GM13977 (cell line): ENCODE measurements at regions not wholly inside any gene's neighbourhood (a gene's known extent, or its start where the extent isn't known, plus 50 kb on each side); places are given as distances from the start of the nearest gene placed in this dataset.

Experiments
- DNase-seq: peaks from one replicate; pipeline ENCODE4 v3.0.0; 2012; ENCODE audit warnings: low spot score
- in situ Hi-C: fragments of 300-500 bp; cut with MboI; formaldehyde crosslinking; loops from one replicate; pipeline ENCODE4 v1.12.0; 2022; ENCODE audit warnings: low sequenced_read_pairs, low pct_unique_long_range_greater_than_20kb, mixed read lengths, inconsistent platforms; ENCODE audit not compliant: unreplicated experiment
- TF ChIP-seq, protein P1 (sequence below): IDR thresholded peaks from 2 replicates; pipeline ENCODE4 v1.5.1; 2012; ENCODE audit warnings: mild to moderate bottlenecking, control low read depth; ENCODE audit not compliant: insufficient read depth; ENCODE audit errors: extremely low read depth, missing control alignments

DNA sequence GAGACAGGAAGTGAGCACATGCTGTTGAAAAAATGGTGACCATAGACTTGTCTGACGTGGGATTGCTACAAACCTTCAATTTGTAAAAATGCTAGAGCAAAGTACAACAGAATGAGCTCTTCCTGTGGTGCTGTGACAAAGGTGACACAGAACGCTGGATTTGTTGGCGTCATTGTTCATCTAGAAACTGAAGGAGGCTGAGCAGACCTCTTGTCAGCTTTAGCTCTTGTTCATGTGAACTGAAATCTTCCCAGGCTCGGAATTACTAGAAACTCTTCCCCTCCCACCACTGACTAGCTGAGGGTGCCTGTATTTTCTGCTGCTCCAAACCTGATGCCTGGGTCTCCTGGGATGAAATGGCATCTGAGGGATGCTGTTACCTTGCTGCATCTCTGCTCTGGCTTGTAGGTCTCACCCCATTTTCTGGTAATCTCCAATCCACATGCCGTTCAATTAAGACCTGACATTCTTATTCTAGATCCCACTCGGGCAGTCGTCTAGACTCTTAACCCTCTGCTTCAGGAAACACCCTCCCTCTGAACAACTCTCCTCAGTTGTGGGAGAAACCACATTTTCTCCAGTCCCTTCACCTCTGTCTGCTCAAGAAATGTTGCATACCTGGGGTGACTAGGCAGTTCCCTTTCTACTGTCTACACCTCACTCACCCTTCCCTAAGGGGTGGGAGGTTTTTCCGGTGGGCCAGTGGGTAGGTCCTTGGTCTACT, 349.3 kb downstream of the CXCL12 start:
- peak; percentile 49 for DNase-seq
- in situ Hi-C loops: loop anchor here (25.0 kb wide), 1 partner anchor 348 kb away; no protein-coding TSS in a partner anchor
- TF ChIP-seq, protein P1, sequence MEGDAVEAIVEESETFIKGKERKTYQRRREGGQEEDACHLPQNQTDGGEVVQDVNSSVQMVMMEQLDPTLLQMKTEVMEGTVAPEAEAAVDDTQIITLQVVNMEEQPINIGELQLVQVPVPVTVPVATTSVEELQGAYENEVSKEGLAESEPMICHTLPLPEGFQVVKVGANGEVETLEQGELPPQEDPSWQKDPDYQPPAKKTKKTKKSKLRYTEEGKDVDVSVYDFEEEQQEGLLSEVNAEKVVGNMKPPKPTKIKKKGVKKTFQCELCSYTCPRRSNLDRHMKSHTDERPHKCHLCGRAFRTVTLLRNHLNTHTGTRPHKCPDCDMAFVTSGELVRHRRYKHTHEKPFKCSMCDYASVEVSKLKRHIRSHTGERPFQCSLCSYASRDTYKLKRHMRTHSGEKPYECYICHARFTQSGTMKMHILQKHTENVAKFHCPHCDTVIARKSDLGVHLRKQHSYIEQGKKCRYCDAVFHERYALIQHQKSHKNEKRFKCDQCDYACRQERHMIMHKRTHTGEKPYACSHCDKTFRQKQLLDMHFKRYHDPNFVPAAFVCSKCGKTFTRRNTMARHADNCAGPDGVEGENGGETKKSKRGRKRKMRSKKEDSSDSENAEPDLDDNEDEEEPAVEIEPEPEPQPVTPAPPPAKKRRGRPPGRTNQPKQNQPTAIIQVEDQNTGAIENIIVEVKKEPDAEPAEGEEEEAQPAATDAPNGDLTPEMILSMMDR: no peak

DNA sequence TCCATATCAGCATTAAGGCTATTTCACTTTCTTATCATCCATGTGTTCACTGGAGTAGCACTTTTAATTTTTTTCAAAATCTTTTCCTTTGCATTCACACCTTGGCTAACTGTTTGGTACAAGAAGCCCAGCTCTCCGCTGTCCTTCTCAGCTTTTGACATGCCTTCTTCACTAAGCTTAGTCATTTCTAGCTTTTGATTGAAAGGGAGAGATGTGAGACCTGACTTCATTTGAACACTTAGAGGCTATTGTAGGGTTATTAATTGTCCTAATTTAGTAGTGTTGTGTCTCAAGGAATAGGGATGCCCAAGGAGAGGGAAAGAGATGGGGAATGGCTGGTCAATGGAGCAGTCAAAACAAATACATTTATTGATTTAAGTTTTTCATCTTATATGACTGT, 350.0 kb downstream of the CXCL12 start:
- TF ChIP-seq, protein P1: no peak
- in situ Hi-C loops: loop anchor here (25.0 kb wide), 1 partner anchor 348 kb away; no protein-coding TSS in a partner anchor
- DNase-seq: no peak

DNA sequence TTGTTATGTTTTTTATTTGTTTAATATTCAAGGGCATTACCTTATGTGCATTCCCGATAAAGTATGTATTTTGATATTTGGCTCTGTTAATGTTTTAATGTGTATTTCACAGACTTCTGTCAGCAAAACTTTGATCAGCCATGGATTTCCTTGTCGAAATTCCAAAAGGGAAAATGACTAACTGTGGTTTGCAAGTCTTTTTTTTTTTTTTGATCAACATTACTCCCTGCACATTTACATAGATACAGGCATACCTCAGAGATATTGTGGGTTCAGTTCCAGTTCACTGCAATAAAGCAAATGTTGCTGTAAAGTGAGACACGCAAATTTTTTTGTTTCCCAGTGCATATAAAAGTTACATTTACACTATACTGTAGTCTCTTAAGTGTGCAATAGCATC, 351.9 kb downstream of the CXCL12 start:
- TF ChIP-seq, protein P1: no peak
- DNase-seq: no peak
- in situ Hi-C loops: loop anchor here (25.0 kb wide), 1 partner anchor 346 kb away; no protein-coding TSS in a partner anchor

DNA sequence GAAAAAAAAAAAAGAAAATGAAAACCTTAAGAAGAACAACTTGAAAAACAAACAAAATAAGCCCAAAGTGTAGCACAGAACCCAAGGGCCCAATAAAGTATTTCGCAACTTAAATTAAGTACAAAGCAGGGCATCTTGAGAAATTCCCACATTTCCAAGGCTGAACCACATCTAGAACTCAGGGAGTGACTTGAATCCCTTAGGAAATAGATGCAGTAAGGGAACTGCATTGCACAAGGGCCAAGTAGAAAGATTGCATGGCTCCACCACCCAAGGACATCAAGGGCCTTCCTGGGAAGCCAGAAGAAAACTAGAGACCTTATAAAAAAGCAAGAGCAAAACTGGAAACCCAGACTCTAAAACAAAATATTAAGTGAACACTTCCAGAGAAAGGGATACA, 352.7 kb downstream of the CXCL12 start:
- TF ChIP-seq, protein P1: no peak
- in situ Hi-C loops: loop anchor here (25.0 kb wide), 1 partner anchor 345 kb away; no protein-coding TSS in a partner anchor
- DNase-seq: no peak

DNA sequence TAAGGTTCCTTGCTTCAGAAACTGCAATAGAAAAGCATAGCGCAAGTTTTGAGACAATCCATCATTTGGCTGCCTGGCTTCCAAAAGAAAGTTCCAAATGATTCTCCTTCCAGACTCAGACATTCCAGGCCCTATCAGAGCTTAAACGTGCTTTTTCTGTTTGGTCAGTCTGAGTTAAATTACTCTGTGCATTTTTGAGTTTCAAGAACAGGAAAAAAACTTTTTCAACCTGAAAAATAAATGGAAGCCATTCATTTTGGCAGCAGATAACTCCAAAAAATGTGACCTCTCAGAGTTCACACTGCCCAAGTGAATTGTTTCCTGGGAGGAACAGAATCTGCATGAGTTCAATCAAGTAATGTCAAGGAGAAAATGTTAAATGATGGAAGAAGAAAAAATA, 354.2 kb downstream of the CXCL12 start:
- TF ChIP-seq, protein P1: no peak
- DNase-seq: no peak
- in situ Hi-C loops: loop anchor here (25.0 kb wide), 1 partner anchor 343 kb away; no protein-coding TSS in a partner anchor

DNA sequence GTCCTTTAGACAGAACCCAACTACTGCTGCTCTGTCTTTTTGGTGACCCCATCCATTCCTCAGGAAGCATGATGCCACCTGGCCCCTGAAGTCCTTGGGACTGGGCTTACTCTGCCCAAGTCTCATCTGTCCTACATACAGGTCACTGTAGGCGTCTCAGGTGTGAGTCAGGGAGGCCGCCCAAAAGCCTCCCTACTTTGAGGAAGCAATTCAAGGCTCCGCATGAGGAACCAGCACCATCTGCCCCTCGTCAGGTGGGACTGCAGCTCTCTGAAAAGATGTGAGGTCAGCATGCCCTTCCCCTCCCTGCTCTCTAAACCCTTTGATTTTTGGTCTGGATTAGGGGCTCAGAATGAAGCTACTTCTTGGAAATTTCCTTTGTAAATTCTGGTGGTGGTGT, 354.8 kb downstream of the CXCL12 start:
- TF ChIP-seq, protein P1: peak; percentile 74
- in situ Hi-C loops: loop anchor here (25.0 kb wide), 1 partner anchor 343 kb away; no protein-coding TSS in a partner anchor
- peak; percentile 60 for DNase-seq
